Mononuclear cell (primary cell): ENCODE measurements at regions not wholly inside any gene's neighbourhood (a gene's known extent, or its start where the extent isn't known, plus 50 kb on each side); places are given as distances from the start of the nearest gene placed in this dataset.

ENCODE experiments used
- H3K27me3 ChIP-seq: 2 replicates; pipeline ENCODE4 v1.6.0; 2011; ENCODE audit warnings: low read length, control low read depth; ENCODE audit not compliant: insufficient read depth
- H3K4me1 ChIP-seq: 2 replicates; pipeline ENCODE4 v1.5.1; 2011; ENCODE audit warnings: mild to moderate bottlenecking, low read length, control low read depth; ENCODE audit not compliant: insufficient read depth
- H3K4me3 ChIP-seq: 2 replicates; pipeline ENCODE4 v1.5.1; 2011; ENCODE audit warnings: mild to moderate bottlenecking, low read length, moderate library complexity
- H3K9me3 ChIP-seq: 2 replicates; pipeline ENCODE4 v1.5.1; 2011; ENCODE audit warnings: low read depth, mild to moderate bottlenecking, control low read depth, low read length

GRCh38 chr9:99737649-99738048 is 84.0 kb upstream of the NR4A3 start:
- Histone ChIP-seq H3K9me3 (no peaks in the 10 kb centered on the region), H3K4me1 (peaks cover 3% of the 10 kb centered on the region)

GRCh38 chr9:99743006-99743405 is 78.7 kb upstream of the NR4A3 start:
- Histone ChIP-seq H3K27me3 (no peaks in the 10 kb centered on the region), H3K4me3 (no peak overlapping the region), H3K9me3 (no peaks in the 10 kb centered on the region), H3K4me1 (no peaks in the 10 kb centered on the region)

More at GRCh38 chr9:99737649-99738048, 84.0 kb upstream of the NR4A3 start:
- Histone ChIP-seq H3K27me3 (no peaks in the 10 kb centered on the region), H3K4me3 (no peak overlapping the region)

DNA sequence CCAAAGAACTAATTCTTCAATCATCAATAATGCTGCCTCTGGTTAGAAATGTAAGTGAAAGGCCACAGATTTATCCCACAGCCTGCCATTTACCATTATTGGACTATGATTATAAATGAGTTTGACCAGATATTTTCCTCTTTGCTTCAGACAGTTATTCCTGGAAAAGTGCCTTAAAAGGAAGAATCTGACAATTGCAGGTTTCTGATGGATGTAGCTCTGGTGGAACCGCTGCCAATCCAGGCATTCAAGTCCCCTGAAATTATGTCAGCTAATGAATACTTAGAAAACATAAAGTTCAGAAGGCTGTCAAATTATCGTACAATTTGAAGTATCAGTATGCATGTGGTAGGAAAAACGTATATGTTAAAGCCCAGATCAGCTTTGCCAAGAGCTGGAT is 78.2 kb upstream of the NR4A3 start:
- Histone ChIP-seq H3K9me3 (no peaks in the 10 kb centered on the region), H3K4me1 (peaks cover 4% of the 10 kb centered on the region), H3K27me3 (no peaks in the 10 kb centered on the region), H3K4me3 (no peak overlapping the region)

DNA sequence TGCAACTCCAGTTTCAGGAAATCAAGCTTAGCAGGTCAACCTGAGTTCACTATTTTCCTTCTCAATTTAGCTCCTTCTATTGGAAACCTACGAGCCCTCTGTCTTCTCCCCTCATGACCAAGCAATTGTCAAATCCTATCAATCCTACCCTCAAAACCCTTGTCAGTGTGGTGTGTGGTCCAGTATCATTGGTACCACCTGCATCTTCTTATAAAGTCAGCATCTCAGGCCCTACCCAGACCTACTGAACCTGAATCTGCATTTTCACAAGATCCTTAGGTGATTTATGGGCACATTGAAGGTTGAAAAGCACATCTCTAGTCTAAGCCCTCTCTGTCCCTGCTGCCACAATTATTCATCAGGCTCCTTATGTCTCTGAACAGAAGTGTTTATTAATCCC is 77.6 kb upstream of the NR4A3 start:
- no peak overlapping the region for H3K4me3 ChIP-seq
- no peaks in the 10 kb centered on the region for H3K9me3 ChIP-seq
- no peaks in the 10 kb centered on the region for H3K27me3 ChIP-seq
- H3K4me1 ChIP-seq = peaks cover 6% of the 10 kb centered on the region

GRCh38 chr9:99745085-99745484 is 76.6 kb upstream of the NR4A3 start:
- peaks cover 6% of the 10 kb centered on the region for H3K4me1 ChIP-seq
- no peak overlapping the region for H3K4me3 ChIP-seq
- H3K9me3 ChIP-seq = no peaks in the 10 kb centered on the region
- H3K27me3 ChIP-seq = no peaks in the 10 kb centered on the region

GRCh38 chr9:99746406-99746805 is 75.3 kb upstream of the NR4A3 start:
- no peak overlapping the region for H3K4me3 ChIP-seq
- no peaks in the 10 kb centered on the region for H3K9me3 ChIP-seq

GRCh38 chr9:99748266-99748665 is 73.4 kb upstream of the NR4A3 start:
- Histone ChIP-seq H3K4me3 (no peak overlapping the region), H3K4me1 (peaks cover 6% of the 10 kb centered on the region), H3K27me3 (no peaks in the 10 kb centered on the region), H3K9me3 (no peaks in the 10 kb centered on the region)

More at GRCh38 chr9:99746406-99746805, 75.3 kb upstream of the NR4A3 start:
- peaks cover 6% of the 10 kb centered on the region for H3K4me1 ChIP-seq
- H3K27me3 ChIP-seq = no peaks in the 10 kb centered on the region

DNA sequence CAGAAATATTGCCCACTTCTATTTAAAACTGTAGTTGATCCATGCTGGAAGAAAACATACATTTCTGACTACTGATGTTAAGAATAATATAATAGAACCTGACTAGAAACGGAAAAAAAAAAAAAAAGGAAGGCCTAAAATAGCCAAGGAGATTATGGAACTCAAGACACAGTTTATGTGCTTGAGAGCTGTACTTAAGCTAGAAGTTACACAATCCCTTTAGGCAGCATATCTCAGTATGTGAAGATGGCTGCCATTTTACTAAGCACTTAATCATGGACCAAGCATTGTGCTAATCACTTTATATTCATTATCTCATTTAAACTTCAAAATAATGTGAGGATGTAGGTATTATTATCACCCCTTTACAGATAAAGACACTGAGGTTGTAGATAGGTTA is 73.0 kb upstream of the NR4A3 start:
- H3K27me3 ChIP-seq = no peaks in the 10 kb centered on the region
- peaks cover 6% of the 10 kb centered on the region for H3K4me1 ChIP-seq
- H3K9me3 ChIP-seq = no peaks in the 10 kb centered on the region
- H3K4me3 ChIP-seq = no peak overlapping the region

DNA sequence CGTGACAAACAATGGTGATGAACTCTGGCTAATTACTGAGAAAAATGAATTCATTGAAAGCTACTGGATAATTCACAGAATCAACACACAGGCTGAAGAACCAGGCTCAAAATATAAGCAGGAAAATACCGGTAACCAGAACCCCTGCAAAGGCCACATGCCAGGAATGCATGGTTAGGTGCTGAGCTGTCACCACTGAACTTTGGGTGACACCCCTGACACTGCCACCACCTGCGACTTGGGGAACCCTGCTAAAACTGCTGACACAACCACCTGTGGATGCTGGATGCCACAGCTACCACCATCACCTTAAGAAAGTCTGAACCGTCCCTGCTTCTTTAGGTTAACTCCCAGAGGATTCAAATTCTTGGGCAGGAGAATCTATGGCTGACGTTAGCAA is 72.0 kb upstream of the NR4A3 start:
- no peaks in the 10 kb centered on the region for H3K27me3 ChIP-seq
- no peak overlapping the region for H3K4me3 ChIP-seq
- no peaks in the 10 kb centered on the region for H3K9me3 ChIP-seq
- H3K4me1 ChIP-seq = peaks cover 6% of the 10 kb centered on the region

DNA sequence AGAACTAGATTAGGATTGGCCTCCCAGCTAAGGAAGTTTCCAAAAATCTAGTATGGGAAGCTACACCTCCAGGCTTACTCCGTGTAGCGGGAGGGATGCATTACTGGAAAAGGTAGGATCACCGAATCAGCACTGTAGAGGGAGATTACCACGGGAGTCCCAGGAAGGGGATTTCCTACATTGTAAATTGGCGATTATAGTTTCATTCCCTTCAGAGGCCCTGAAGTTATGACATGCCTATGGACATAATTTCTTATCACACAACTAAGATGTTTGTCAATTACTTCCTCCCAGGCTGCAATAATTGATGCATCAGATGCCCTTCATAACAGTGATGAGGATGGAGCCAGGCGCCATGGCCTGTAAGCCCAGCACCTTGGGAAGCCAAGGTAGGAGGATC is 71.2 kb upstream of the NR4A3 start:
- no peak overlapping the region for H3K4me3 ChIP-seq
- H3K9me3 ChIP-seq = no peaks in the 10 kb centered on the region
- peaks cover 6% of the 10 kb centered on the region for H3K4me1 ChIP-seq
- no peaks in the 10 kb centered on the region for H3K27me3 ChIP-seq

- H3K27me3 ChIP-seq = no peaks in the 10 kb centered on the region
- H3K9me3 ChIP-seq = no peaks in the 10 kb centered on the region
- no peak overlapping the region for H3K4me3 ChIP-seq
- peaks cover 6% of the 10 kb centered on the region for H3K4me1 ChIP-seq
Measured at GRCh38 chr9:99752417-99753109, 69.1 kb upstream of the NR4A3 start.

DNA sequence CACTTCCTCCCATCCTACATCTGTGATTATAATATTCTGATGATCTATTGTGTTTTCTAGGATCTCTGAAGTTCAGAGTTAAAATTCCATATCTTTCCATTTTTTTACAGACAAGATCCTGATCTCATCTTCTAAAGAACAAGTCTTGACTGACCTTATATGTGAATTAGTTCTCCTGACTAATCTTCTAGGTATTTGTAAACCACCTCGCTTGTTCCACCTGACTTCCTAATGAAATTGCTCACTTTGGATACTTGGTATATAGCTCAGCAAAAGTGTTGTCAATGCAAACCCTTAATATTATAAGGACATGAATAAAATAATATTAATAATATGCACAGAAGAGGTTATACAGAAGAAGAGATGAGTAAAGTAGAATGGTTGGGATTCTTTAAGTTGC is 68.2 kb upstream of the NR4A3 start:
- no peak overlapping the region for H3K4me3 ChIP-seq
- H3K9me3 ChIP-seq = no peaks in the 10 kb centered on the region
- peaks cover 2% of the 10 kb centered on the region for H3K4me1 ChIP-seq
- no peaks in the 10 kb centered on the region for H3K27me3 ChIP-seq

DNA sequence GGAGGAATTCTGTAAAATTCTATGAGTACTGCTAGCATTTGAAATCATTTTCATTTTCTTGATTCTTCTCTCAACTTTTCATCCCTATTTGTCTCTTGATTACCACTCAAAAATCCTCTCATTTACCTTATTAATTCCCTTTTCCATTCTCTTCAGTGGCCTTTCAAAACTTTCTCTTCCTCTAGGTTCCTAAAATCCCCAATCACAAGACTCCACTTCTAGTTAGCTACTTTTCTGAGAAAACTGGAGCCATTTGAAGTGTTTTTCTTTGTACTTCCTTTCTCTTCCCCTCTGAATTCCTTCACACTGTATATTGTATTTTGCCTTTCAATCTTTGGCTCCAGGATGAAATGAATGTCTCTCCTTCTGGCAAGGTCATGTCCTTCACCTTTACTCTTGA is 61.3 kb upstream of the NR4A3 start:
- Histone ChIP-seq H3K4me1 (peaks cover 11% of the 10 kb centered on the region), H3K27me3 (no peaks in the 10 kb centered on the region), H3K9me3 (no peaks in the 10 kb centered on the region), H3K4me3 (no peak overlapping the region)

- H3K4me3 ChIP-seq = no peak overlapping the region
- no peaks in the 10 kb centered on the region for H3K27me3 ChIP-seq
- no peaks in the 10 kb centered on the region for H3K9me3 ChIP-seq
- H3K4me1 ChIP-seq = peaks cover 11% of the 10 kb centered on the region
Measured at GRCh38 chr9:99762470-99762869, 59.2 kb upstream of the NR4A3 start.
